Vagina (tissue), 2 donors: ENCODE measurements at regions not wholly inside any gene's neighbourhood (a gene's known extent, or its start where the extent isn't known, plus 50 kb on each side); places are given as distances from the start of the nearest gene placed in this dataset.

Experiments used
- CTCF ChIP-seq, 3 experiments: fragments of 450-650 bp in 2 of 3; fragments of 200-600 bp in 1 of 3; sonication (generic) in 1 of 3; IDR thresholded peaks; one replicate each; pipeline ENCODE4 v1.5.1; 2017 to 2019; ENCODE audit warnings: antibody characterized with exemption in 3 of 3, mild to moderate bottlenecking in 2 of 3, moderate library complexity in 2 of 3
- POLR2A ChIP-seq, 2 donors: fragments of 450-650 bp; IDR thresholded peaks; one replicate each; pipeline ENCODE4 v1.6.1; 2017; ENCODE audit warnings: antibody characterized with exemption in 2 of 2, mild to moderate bottlenecking in 2 of 2, moderate library complexity in 2 of 2
- POLR2AphosphoS5 ChIP-seq, 2 donors: sonication (generic); formaldehyde crosslinking; IDR thresholded peaks; one replicate each; pipeline ENCODE4 v1.9.0; 2017; ENCODE audit warnings: antibody characterized with exemption in 2 of 2, mild to moderate bottlenecking in 2 of 2, low read depth in 1 of 2; ENCODE audit not compliant: insufficient read depth in 1 of 2

DNA sequence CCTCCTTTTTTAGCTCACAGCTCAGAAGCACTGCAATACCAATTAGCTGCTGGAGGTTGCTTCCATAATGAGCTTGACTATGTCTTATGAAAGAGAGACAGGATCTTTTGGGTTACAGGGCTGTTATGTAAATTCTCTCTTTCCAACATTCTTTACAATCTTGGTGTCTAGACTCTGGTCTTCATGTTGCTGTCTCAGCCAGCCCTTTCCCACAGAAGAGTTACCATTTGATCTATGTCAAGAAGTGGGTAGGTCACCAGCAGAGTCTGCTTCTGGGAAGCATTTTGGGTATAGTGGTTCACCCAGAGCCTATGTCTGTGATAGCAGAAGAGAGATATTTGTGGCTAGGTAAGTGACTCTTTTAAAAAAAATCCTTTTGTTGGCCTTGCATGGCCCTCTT is 234.5 kb downstream of the SATB1 start:
- TF ChIP-seq POLR2A (IDR thresholded peaks at IDR 0.05) (no peak), CTCF (IDR thresholded peaks at IDR 0.05) (no peak), POLR2AphosphoS5 (IDR thresholded peaks at IDR 0.05; ENCODE audit: insufficient read depth in 1 of 2, low read depth in 1 of 2) (no peak)
